ENCODE measurements at regions not wholly inside any gene's neighbourhood (a gene's known extent, or its start where the extent isn't known, plus 50 kb on each side); places are given as distances from the start of the nearest gene placed in this dataset.
"Not testable (repeated sequence)": the region's sequence is repeated elsewhere in the genome, so short reads cannot be mapped to it uniquely, and the experiment has no call there.

- DNase-seq (ENCODE audit: low read depth): no peak
Observed at GRCh38 chrX:6990552-6991193, 156.8 kb upstream of the STS start.

- no peak for DNase-seq (ENCODE audit: low read depth)
Observed at GRCh38 chrX:6989858-6990257, 157.7 kb upstream of the STS start.

- not testable (repeated sequence) for DNase-seq (ENCODE audit: low read depth)
Observed at GRCh38 chrX:6988694-6989093, 158.8 kb upstream of the STS start.

- DNase-seq (ENCODE audit: low read depth): no peak
Observed at GRCh38 chrX:6986915-6987314, 160.6 kb upstream of the STS start.

- DNase-seq (ENCODE audit: low read depth): no peak
Observed at GRCh38 chrX:6985537-6985936, 162.0 kb upstream of the STS start.

- no peak for DNase-seq (ENCODE audit: low read depth)
Observed at GRCh38 chrX:6983207-6983955, 164.1 kb upstream of the STS start.

- no peak for DNase-seq (ENCODE audit: low read depth)
Observed at GRCh38 chrX:6981718-6982406, 165.7 kb upstream of the STS start.

- DNase-seq (ENCODE audit: low read depth): no peak
Observed at GRCh38 chrX:6980981-6981380, 166.5 kb upstream of the STS start.

GRCh38 chrX:6968231-6968630, 179.3 kb upstream of the STS start:
- DNase-seq (ENCODE audit: low read depth): peak; percentile 0

GRCh38 chrX:6965729-6966128, 181.8 kb upstream of the STS start:
- no peak for DNase-seq (ENCODE audit: low read depth)

GRCh38 chrX:6962006-6962355, 185.5 kb upstream of the STS start:
- DNase-seq (ENCODE audit: low read depth): no peak

- no peak for DNase-seq (ENCODE audit: low read depth)
Observed at GRCh38 chrX:6961286-6962005, 186.1 kb upstream of the STS start.

GRCh38 chrX:6959006-6959405, 188.5 kb upstream of the STS start:
- no peak for DNase-seq (ENCODE audit: low read depth)

- DNase-seq (ENCODE audit: low read depth): no peak
Observed at GRCh38 chrX:6954836-6955235, 192.7 kb upstream of the STS start.

- DNase-seq (ENCODE audit: low read depth): no peak
Observed at GRCh38 chrX:6946168-6946567, 201.3 kb upstream of the STS start.

- peak; percentile 14 for DNase-seq (ENCODE audit: low read depth)
Observed at GRCh38 chrX:6941041-6941440, 206.5 kb upstream of the STS start.

GRCh38 chrX:6932942-6933341, 214.6 kb upstream of the STS start:
- DNase-seq (ENCODE audit: low read depth): not testable (repeated sequence)

- no peak for DNase-seq (ENCODE audit: low read depth)
Observed at GRCh38 chrX:6930307-6930849, 217.1 kb upstream of the STS start.

- DNase-seq (ENCODE audit: low read depth): no peak
Observed at GRCh38 chrX:6924443-6925077, 223.0 kb upstream of the STS start.

GRCh38 chrX:6917666-6918065, 229.8 kb upstream of the STS start:
- DNase-seq (ENCODE audit: low read depth): no peak

GRCh38 chrX:6910218-6910617, 237.3 kb upstream of the STS start:
- DNase-seq (ENCODE audit: low read depth): no peak

- no peak for DNase-seq (ENCODE audit: low read depth)
Observed at GRCh38 chrX:6909396-6909795, 238.1 kb upstream of the STS start.

All from ELR (cell line).